GM13976 (cell line): ENCODE measurements at regions not wholly inside any gene's neighbourhood (a gene's known extent, or its start where the extent isn't known, plus 50 kb on each side); places are given as distances from the start of the nearest gene placed in this dataset.

ENCODE experiments used
- DNase-seq: peaks from one replicate; pipeline ENCODE4 v3.0.0; 2012; ENCODE audit warnings: low spot score
- CTCF ChIP-seq: IDR thresholded peaks from 2 replicates; pipeline ENCODE4 v1.5.1; 2012; ENCODE audit warnings: borderline replicate concordance, mild to moderate bottlenecking; ENCODE audit not compliant: insufficient read depth; ENCODE audit errors: extremely low read depth, missing control alignments, control extremely low read depth
- in situ Hi-C: fragments of 300-500 bp; cut with MboI; formaldehyde crosslinking; loops from one replicate; pipeline ENCODE4 v1.12.0; 2022; ENCODE audit warnings: low sequenced_read_pairs, mixed read lengths, inconsistent platforms; ENCODE audit not compliant: unreplicated experiment

- TF ChIP-seq CTCF: no peak
- no peak for DNase-seq
- in situ Hi-C loops: no loop called here
Observed at GRCh38 chr18:41655074-41655473, 300.0 kb upstream of the PIK3C3 start.

GRCh38 chr18:41647914-41648313 is 307.1 kb upstream of the PIK3C3 start:
- in situ Hi-C loops: no loop called here
- no peak for TF ChIP-seq CTCF
- no peak for DNase-seq

- in situ Hi-C loops: no loop called here
- DNase-seq: no peak
- no peak for TF ChIP-seq CTCF
Observed at GRCh38 chr18:41646915-41647620, 308.0 kb upstream of the PIK3C3 start.

- no peak for DNase-seq
- in situ Hi-C loops: no loop called here
- TF ChIP-seq CTCF: no peak
Observed at GRCh38 chr18:41645589-41646360, 309.3 kb upstream of the PIK3C3 start.

GRCh38 chr18:41644466-41644865 is 310.6 kb upstream of the PIK3C3 start:
- no peak for DNase-seq
- no peak for TF ChIP-seq CTCF
- in situ Hi-C loops: no loop called here

- DNase-seq: no peak
- in situ Hi-C loops: no loop called here
- TF ChIP-seq CTCF: no peak
Observed at GRCh38 chr18:41643427-41643826, 311.6 kb upstream of the PIK3C3 start.
